Nephron (organoid): ENCODE measurements at regions not wholly inside any gene's neighbourhood (a gene's known extent, or its start where the extent isn't known, plus 50 kb on each side); places are given as distances from the start of the nearest gene placed in this dataset.

ENCODE experiments used
- H3K27ac Mint-ChIP-seq, 3 experiments: 2 replicates each; pipeline ENCODE4 v1.8.0; 2020; ENCODE audit warnings: mixed read lengths in 3 of 3, mild to moderate bottlenecking in 2 of 3, moderate library complexity in 1 of 3
- H3K27me3 Mint-ChIP-seq: 2 replicates; pipeline ENCODE4 v1.8.0; 2021; ENCODE audit warnings: low read depth, mild to moderate bottlenecking, moderate library complexity, mixed read lengths
- H3K36me3 Mint-ChIP-seq: 2 replicates; pipeline ENCODE4 v1.8.0; 2020; ENCODE audit warnings: low read depth, mixed read lengths
- H3K4me1 Mint-ChIP-seq: 2 replicates; pipeline ENCODE4 v1.8.0; 2020; ENCODE audit warnings: mixed read lengths
- H3K4me3 Mint-ChIP-seq, 3 experiments: 2 replicates each; pipeline ENCODE4 v1.8.0; 2020; ENCODE audit warnings: mild to moderate bottlenecking in 3 of 3, mixed read lengths in 3 of 3, moderate library complexity in 2 of 3
- H3K9me3 Mint-ChIP-seq: 2 replicates; pipeline ENCODE4 v1.8.0; 2020; ENCODE audit warnings: mixed read lengths
- TF ChIP-seq, protein P1 (sequence below), 3 experiments: fragments of 200-600 bp; sonication (generic); IDR thresholded peaks; one replicate each; pipeline ENCODE4 v1.5.0; 2021; ENCODE audit warnings: antibody characterized with exemption in 3 of 3; ENCODE audit not compliant: unreplicated experiment in 3 of 3

DNA sequence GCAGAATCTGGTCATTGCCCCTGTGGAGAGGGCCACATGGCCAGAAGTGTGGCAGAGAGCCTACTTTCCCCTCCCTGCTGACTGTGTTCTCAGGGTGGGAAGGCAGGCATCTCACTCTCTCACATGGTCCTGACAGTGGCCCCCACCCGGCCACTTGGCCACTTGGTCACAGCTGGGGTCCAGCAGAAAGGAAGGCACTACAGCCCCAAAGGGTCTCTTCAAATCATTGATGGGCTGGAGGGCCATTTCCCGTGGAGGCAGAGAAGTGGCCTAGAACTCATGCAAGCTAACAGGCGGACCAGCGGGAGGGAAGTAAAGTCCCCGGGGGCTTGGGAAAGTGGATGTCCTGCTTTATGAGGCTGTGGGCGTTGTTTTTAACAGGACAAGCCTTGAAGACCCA, 125.3 kb downstream of the EMX2 start:
- Mint-ChIP-seq H3K36me3 (no peaks in the 10 kb centered on the region), H3K4me3 (no peak overlapping the region), H3K27ac (no peak overlapping the region), H3K9me3 (no peaks in the 10 kb centered on the region), H3K4me1 (peaks cover 37% of the 10 kb centered on the region), H3K27me3 (peaks cover 4% of the 10 kb centered on the region)
- TF ChIP-seq, protein P1, sequence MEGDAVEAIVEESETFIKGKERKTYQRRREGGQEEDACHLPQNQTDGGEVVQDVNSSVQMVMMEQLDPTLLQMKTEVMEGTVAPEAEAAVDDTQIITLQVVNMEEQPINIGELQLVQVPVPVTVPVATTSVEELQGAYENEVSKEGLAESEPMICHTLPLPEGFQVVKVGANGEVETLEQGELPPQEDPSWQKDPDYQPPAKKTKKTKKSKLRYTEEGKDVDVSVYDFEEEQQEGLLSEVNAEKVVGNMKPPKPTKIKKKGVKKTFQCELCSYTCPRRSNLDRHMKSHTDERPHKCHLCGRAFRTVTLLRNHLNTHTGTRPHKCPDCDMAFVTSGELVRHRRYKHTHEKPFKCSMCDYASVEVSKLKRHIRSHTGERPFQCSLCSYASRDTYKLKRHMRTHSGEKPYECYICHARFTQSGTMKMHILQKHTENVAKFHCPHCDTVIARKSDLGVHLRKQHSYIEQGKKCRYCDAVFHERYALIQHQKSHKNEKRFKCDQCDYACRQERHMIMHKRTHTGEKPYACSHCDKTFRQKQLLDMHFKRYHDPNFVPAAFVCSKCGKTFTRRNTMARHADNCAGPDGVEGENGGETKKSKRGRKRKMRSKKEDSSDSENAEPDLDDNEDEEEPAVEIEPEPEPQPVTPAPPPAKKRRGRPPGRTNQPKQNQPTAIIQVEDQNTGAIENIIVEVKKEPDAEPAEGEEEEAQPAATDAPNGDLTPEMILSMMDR (IDR thresholded peaks at IDR 0.05; ENCODE audit: unreplicated experiment in 3 of 3) = no peak

- H3K4me1 Mint-ChIP-seq = peaks cover 33% of the 10 kb centered on the region
- no peaks in the 10 kb centered on the region for H3K36me3 Mint-ChIP-seq
- H3K27me3 Mint-ChIP-seq = peaks cover 4% of the 10 kb centered on the region
- no peaks in the 10 kb centered on the region for H3K9me3 Mint-ChIP-seq
- TF ChIP-seq, protein P1 (IDR thresholded peaks at IDR 0.05; ENCODE audit: unreplicated experiment in 3 of 3) = no peak
- no peak overlapping the region for H3K4me3 Mint-ChIP-seq
- H3K27ac Mint-ChIP-seq = no peak overlapping the region
These were observed 125.9 kb downstream of the EMX2 start for GRCh38 chr10:117668327-117669008.

GRCh38 chr10:117669122-117669521, 126.6 kb downstream of the EMX2 start:
- no peaks in the 10 kb centered on the region for H3K36me3 Mint-ChIP-seq
- H3K27ac Mint-ChIP-seq = no peak overlapping the region
- TF ChIP-seq, protein P1 (IDR thresholded peaks at IDR 0.05; ENCODE audit: unreplicated experiment in 3 of 3) = no peak
- peaks cover 4% of the 10 kb centered on the region for H3K27me3 Mint-ChIP-seq
- H3K4me1 Mint-ChIP-seq = peaks cover 29% of the 10 kb centered on the region
- H3K9me3 Mint-ChIP-seq = no peaks in the 10 kb centered on the region
- H3K4me3 Mint-ChIP-seq = no peak overlapping the region

DNA sequence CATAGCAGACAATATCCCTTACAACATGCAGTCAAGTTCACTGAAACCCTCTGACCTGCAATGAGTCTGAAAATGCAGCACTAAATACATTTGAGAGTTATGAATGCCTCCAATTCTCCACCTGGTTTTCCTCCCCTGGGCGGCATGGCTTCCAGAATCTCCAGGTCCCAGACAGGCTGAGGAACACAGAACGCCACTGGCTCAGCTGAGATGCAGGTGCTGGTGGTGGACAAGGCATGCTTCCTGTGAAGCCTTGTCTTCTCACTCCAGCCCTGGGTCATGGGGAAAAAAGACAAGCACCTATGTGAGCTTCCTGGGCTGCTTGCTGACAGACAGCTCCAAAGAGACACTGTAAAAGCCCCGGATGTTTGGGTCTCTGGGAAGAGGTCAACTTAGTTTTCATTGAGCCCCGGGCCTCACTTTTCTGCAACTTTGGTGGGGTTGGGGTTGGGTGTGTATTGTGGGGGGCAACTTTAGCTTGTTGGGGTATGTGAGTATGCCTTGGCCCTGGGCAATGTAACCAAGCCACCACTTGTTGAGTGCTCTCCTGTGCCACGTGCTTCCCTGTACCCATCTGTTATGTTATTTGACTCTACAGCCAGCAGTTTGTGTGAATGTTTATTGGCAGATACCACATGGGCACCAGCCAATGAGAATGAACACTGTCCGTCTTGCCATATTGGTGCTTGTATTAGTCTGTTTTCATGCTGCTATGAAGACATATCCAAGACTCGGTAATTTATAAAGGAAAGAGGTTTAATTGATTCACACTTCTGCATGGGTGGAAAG, 127.8 kb downstream of the EMX2 start:
- H3K27ac Mint-ChIP-seq = no peak overlapping the region
- H3K36me3 Mint-ChIP-seq = no peaks in the 10 kb centered on the region
- H3K9me3 Mint-ChIP-seq = no peaks in the 10 kb centered on the region
- H3K4me1 Mint-ChIP-seq = peaks cover 34% of the 10 kb centered on the region
- no peak overlapping the region for H3K4me3 Mint-ChIP-seq
- peaks cover 4% of the 10 kb centered on the region for H3K27me3 Mint-ChIP-seq
- TF ChIP-seq, protein P1 (IDR thresholded peaks at IDR 0.05; ENCODE audit: unreplicated experiment in 3 of 3) = no peak

DNA sequence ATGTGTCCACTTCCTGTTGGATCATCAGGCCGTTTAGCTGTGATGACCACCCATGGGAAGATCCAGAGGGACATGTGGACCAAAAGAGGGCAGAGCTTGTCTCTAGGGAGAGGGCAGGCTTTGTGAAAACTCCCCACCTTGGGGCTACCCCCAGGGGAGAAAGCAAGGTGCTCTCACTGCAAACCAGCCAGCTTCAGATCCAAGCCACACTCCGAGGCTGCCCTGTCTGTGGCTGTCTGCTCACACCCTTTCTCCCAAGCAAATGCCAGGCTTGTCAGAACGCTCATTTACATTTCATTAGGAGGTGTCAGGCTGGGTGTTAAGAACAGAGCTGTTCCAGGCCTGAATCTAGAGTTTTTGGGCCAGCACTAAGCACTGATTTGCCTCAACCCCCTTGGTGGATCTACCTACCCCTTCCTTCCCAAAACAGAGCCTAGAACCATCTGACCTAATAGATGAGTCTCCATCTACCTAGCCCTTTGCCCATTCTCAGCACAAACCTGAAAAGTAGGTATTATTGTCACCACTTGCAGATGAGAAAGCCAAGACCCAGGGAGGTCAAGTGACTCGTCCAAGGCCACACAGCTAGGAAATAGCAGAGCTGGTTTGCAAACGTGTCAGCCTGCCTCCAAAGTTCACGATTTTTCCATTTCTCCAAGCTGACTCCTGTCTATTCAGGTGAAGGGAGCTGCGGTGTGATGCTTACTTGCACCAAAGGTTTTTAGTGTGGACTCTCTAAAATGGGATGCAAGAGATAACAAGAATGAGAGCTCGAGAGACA, 130.9 kb downstream of the EMX2 start:
- Mint-ChIP-seq H3K27me3 (peaks cover 12% of the 10 kb centered on the region), H3K27ac (no peak overlapping the region), H3K36me3 (no peaks in the 10 kb centered on the region), H3K4me3 (no peak overlapping the region), H3K4me1 (peaks cover 38% of the 10 kb centered on the region), H3K9me3 (no peaks in the 10 kb centered on the region)
- TF ChIP-seq, protein P1 (IDR thresholded peaks at IDR 0.05; ENCODE audit: unreplicated experiment in 3 of 3) = no peak
